HG02588 (cell line): ENCODE measurements at regions not wholly inside any gene's neighbourhood (a gene's known extent, or its start where the extent isn't known, plus 50 kb on each side); places are given as distances from the start of the nearest gene placed in this dataset.

ENCODE experiments used
- ATAC-seq: cut with Tn5 transposase; IDR thresholded peaks from one replicate; pipeline ENCODE4 v1.9.1; 2021; ENCODE audit warnings: mild to moderate bottlenecking, moderate library complexity; ENCODE audit not compliant: unreplicated experiment

DNA sequence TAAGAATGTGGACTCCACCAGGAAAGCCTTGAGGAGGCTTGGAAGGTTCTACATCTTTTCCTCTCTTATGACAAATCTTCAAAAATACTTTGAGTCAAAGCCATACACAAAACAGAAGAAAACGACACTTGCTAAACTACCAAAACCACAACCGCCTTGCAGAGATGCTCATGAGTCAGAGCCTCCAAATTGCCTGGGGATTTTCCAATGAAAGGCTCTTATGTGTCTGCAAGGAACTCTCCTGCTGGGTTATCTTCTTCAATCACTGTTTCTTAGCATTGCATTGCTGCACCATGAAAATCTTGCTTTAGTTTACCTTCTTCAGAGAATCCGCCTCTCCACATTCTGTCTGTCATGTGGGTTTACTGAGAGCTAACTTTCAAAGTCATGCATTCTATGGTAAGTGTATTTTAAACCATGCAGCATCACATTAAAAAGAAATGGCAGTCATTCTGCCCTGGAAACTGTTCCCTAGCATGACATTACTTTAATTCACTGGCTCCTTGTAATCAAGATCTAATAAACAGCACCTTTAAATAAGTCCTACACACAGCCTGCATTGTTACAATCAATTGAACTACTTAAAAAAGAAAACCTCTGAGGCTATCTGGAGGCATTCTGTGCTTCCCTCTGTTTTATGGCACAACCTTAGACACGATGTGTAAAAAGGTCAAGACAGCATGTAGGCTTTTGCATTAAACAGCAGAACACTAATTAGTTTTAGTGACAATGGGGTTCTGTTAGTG lies 210.0 kb upstream of the FOXD3 start:
- peak; percentile 54 for ATAC-seq

DNA sequence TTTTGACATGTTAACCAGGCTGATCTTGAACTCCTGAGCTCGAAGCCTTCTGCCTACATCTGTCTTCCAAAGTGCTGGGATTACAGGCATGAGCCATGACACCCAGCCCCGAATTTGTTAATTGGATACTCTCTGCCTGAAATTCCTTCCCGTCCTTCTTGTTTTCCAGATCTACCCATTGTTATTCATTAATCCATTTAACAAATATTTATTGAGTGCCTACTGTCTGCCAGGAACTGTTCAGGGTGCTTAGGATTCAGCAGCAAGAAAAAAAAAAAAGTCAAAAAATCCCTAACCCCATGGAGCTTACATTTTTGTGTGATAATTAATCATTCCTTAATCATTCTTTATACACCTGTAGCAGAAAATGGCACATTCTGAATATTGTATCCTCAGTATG lies 206.8 kb upstream of the FOXD3 start:
- ATAC-seq: no peak

DNA sequence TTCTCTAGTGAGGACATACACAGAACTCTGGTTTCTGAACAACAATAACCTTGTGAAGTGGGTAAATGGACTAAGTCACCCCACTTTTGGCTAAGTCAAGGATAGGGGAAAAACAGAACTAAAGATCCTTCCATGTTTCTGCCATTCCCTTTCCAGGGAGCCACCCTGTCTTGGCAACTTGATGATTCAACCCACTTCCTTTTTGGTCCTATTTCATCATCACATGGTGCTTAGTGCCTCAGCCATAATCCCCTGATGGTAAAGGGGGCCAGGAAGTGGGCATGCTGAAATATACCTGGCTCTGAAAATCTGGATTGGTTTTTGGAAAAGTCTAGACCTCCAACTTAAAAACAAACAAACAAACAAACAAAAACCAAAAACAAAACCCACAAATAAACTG lies 206.4 kb upstream of the FOXD3 start:
- no peak for ATAC-seq

DNA sequence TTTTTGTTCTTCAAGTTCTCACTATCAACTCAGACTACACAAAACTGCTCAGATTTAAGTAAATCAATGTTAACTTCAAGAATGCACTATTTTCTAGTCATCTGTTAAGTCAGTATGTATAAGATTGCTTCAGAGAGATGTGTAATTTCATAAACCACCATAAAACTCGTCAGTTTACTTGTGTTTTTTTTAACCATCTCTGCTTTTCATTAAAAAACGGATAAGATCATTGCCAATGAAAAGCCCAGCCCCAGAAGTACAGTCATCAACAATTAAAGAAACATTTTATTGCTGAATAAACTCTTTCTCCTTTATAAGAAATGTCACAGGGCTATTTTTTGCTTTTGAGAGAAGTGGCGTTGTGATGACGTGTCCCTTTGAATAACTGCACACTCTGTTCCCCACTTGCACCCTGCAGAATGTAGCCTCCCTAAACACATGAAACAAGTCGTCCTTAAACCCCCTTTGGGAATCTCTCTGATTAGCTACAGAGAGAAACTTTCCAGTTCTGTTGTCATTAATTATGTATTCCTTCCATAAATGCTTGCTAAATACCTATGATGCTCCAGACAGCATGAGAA lies 202.7 kb upstream of the FOXD3 start:
- no peak for ATAC-seq

DNA sequence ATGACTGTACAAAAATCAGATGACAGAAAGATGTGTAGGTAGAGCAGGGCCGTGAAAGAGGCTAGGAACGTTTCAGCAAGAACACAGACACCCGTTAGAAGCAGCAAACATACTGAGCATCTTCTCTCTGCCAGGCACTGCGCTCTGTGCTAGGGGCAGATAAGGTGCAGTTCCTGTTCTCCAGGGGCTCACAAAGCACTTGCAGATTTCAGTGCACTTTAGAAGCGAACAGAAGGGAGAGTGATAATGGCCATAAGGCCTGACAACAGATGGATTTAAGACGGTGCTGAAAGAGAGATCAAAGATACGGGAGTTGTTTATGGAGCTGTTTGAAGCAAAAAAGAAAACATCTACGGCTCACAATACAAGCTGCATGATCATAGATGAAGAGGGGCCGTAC lies 200.3 kb upstream of the FOXD3 start:
- ATAC-seq: no peak

DNA sequence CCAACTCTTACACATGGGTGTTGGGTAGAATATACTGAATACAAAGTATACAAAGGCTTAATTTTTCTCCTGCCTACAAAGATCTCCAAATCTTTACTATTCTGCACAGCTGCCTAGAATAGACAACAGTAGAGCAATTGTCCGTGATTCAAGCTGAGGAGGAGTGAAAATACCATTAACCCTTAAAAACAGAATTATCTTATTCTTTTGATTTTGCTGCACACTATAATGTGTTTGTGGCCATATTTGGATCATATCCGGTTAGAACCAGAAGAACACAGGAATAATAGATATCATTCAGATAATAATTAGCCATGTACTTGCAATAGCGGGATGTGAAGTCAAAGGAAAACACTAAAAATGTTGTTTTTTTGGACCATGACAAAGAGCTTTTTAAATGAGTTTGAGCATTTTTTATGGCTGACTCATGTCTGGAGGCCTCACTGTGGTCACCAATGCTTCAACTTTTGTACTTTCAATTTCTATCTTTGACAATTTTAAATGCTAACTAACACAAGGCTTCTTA lies 197.6 kb upstream of the FOXD3 start:
- ATAC-seq: peak; percentile 78

DNA sequence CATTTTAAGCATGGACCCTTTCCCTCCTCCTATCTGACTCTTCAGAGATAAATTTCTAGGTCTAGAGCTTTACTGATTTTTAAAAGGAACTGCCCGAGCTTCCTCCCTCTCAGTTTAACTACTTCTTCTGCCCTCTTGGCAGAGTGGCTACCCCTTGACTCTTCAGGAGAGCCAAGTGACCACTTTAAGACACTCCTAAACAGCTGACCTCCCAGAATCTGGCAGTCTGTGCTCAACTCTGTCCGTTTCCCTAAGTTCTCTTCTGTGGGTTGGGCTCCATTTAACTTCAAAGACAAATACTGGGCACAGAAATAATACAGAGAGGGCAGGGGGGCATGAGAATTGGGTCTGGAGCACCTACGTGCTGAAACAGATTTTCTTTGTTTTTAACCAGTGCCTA lies 196.3 kb upstream of the FOXD3 start:
- no peak for ATAC-seq

DNA sequence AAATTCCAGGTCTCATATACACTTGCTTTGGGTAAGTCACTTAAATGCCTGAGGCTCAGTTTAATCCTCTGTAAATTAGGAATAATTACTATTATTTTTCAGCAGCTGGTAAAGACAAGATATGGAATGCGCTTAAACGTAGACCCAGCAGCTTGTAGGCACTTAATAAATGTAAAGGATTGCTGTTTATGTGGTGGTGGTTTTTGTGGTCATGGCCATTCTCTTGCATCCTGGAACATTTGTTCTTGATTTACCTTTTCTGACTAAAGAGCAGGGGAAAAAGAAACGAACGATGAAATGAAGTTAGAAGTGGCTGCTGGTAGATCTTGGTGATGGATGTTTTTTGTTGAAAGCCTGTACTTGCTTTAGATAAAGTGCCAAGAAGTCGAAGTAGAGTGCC lies 195.0 kb upstream of the FOXD3 start:
- ATAC-seq: no peak

DNA sequence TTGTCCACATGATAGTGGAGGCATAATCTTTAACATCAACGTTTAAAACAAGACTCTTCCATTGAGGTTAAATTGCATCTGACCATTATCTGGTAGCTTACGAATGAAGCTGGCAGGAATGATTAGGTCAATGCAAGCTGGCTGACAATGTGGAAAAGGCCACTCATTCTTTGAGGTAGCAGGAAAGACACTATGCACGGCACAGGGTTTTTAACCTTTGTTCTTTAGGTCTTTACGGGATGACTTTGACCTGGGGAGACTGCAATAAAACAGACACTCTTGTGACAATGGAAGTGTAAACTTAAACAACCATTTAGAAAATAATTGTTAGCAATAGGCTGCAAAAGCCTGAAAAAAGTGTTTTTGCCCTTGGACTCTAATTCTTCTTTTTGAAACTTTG lies 193.8 kb upstream of the FOXD3 start:
- no peak for ATAC-seq

DNA sequence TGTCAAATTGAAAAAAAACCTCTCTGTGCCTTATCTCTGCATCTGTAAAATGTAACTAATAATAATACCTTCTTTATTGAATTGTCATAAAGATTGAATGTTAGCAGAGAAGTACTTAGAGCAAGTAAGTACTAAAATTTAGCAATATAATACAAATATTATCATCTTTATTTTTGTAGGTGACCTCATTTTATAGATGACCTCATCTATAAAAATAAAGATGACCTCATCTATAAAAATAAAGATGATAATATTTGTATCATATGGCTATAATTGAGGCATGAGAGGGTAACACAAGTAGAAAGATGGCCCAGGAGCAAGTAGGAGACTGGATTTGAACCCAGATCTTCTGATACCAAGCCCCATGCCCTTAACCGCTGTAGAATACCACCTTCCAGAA lies 193.2 kb upstream of the FOXD3 start:
- ATAC-seq: no peak

DNA sequence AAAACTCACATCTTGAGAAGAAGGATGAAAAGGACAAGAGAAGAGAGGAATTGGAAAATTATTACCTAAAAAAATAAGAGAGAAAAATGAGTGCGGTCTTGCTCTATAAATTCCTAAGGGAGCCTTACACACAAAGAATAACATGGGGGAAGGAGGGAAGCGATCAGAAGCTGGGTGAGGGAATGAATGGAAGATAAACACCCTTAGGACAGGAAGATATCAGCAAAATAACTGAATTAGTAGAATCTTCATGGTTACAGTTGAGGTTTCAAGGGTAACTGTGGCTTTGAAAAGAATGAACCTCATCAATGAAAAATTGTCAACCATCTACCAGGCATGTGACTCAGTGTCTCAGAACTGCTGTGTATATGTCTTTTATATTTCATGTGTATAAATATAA lies 192.5 kb upstream of the FOXD3 start:
- ATAC-seq: no peak

DNA sequence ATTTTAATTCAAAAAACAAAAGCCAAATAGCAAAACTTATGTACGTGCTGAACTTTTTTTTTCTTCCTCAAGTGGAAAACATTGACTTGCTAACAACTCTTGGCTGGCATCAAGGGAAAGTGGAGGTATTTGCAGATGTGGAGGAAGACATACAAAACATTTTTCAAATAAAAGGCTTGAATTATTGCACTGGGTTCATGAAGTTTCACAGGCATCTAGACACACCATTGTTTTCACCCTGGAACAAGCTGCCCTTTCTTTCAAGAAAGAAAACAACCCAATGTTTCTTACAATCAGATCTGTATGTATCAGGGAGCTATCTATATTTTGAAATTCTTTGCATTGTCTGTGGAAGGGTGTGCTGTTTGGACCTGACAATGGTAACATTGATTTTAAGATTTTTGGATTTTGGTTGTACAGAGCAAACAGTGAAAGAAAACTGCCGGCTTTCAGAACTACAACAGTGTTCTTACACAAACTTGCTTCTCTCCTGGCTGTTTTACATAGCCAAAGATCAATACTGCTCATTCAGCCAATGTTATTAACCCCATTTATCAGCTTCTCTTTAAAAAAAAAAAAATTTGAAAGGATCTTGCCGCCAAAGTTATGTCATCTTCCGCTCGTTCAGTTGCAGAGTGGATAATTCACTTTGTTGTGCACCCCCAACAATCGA lies 187.7 kb upstream of the FOXD3 start:
- no peak for ATAC-seq

DNA sequence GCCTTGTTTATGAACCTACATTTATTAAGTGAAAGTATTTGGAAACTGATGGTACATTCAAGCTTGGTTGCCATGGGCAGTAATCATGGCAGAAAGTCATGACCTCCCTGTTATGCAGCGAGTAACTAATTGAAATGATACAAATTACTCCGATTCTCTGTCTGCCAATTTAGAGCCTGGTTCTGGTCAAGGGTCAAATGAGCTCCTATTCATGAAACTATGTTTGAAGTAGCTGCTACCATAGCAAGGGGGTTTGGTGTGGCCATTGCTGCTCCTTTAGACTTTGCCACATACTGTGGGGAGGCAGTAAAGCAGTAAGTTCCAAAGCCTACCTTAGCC lies 187.2 kb upstream of the FOXD3 start:
- ATAC-seq: no peak

DNA sequence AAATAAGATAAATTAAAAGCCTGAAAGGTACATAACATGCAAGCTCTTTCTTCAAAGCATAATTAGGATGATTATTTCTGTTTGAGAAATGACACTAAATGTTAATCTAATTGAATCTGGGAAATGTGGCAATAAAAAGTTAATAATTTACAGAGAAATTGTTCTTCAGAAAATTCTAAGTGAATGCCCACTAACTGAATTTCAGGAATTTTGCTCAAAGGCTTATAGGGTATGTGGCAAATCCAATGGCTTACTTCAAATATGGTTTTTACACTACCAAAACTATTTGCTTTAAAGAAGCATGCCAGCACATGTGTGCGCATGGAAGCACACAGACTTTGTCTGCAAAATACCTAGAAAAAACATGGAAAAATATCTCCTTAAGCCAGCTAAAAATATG lies 186.6 kb upstream of the FOXD3 start:
- no peak for ATAC-seq

DNA sequence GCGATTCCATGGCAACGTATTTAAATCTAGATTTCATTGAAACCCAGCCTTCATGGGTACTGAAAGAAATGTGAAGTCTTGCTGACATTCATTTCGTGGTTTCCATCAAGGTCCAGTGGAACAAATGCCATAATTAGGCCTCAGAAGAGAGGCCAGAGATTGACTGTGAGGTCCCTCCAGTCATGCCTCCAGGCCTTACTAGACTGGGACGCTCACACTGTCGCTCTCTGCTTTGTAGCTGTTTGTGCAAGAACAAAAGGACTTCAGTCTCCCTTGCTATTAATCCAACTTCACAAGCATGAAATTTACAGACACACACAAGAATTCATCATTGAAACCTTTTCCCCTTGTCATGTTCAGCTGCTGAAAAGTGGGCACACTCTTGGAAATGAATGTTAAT lies 180.4 kb upstream of the FOXD3 start:
- ATAC-seq: no peak

DNA sequence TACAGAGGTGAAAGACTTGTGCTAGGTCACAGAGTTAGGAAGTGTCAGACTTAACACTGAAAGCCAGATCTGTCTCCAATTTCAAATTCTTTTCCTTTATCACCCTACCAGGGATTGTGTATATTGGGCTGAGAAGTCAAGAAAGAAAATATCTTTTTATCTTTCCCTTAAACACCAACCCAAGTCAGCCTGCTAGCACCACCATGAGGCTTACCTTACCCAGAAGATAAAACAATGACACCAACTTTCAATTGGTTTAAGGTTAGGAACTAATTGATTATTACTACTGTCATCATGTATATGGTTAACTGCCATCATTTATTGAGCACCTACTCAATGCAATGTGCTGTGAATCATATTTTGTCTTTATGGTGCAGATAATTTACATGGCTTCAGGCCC lies 178.9 kb upstream of the FOXD3 start:
- no peak for ATAC-seq

DNA sequence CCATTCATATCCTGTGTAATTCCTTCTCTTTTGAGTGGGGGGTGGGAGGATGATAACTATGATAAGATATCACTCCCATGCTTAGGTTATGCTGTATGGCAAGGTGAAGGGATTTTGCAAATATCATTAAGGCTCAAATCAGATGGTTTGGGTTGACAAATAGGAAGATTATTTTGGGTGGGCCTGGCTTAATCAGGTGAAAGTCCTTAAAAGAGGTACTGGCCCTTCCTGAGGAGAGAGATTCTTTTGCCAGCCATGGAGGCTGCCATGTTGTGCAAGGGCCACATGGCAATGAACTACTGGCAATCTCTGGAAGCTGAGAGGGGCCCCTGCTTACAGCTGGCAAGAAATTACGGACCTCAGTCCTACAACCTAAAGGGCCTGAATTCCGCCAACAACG lies 174.6 kb upstream of the FOXD3 start:
- ATAC-seq: no peak

DNA sequence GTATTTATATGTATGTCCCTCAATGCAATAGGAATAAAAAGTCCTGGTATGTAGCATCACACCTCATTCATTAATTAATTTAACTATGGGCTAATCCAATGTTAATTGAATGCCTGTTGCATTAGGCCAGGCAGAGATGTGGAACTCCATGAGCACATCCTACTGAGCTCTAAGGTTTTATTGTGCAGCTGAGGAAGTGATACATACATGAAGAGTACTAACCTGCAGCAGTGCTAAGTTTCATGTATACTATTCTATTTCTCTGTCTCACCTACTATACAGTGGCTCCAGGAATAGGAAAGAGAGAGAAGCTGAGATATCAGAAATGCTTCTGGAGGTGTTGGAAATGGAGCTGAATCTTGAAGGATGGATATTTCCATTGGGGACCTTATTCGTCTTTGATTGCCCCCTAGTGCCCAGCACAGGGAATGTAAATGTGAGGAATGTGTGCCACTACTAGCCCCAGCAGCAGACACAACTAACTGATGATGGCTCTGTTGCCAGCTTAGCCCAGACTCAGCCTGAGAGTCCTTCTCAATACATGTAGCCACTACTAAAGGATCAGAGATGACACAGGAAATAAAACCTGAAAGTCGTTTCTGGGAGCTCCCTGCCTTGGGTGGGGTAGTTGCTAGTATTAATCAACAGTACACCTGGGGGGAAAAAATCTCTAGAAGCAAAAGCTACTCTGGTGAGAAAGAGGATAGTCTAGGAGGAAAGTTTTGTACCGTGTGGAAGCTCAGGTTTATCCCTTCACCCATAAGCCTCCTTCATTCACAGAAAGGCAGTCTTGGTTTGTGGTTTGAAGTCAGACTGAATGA lies 173.3 kb upstream of the FOXD3 start:
- ATAC-seq: no peak

DNA sequence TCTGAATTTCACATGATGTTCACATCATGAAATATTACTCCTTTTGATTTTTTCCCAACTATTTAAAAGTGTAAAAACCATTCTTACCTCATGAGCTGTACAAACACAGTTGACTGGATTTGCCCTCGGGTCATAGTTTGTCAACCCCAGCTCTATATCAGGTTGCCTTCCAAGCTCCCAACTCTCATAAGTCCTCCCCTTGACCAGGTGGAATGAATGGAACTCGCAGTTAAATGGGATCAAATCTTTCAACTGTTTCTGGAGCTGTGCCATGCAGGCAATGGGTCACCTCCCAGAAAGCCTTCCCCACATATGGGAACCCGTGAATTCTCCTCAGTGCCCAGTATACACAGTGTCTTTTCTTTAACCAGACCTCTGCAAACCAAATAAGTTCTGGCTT lies 169.8 kb upstream of the FOXD3 start:
- ATAC-seq: no peak

DNA sequence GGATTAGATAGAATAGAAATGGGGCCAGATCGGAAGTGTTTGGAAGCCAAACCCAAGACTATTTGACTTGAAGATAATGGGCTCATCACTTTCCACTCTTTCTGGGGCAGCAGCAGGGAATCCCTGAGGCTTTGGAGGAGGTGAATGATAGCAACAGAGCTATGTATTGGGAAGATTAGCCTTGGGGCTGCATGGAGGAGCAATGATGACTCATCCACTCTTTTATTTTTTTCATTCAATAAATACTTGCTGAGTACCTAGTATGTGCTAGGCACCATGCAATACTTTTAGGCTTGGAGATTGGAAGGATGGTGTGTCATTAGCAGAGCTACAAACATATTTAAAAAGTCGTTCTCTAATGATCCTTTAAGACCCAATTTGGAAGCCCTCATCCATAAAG lies 166.9 kb upstream of the FOXD3 start:
- no peak for ATAC-seq

DNA sequence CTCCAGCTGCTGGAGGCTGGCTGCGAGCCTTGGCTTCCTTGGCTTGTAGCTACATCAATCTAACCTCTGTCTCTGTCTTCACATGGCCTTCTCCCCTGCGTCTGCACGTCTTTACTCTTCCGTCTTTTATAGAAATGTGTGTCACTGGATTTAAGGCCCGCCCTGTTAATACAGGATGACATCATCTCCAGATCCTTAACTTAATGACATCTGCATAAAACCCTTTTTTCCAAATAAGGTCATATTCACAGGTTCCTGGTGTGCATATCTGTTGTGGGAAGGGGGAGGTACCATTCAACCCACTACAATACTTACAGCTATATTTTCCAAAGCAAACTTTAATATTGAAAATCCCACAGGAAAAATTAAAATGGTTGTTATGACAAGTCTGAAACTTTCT lies 165.3 kb upstream of the FOXD3 start:
- no peak for ATAC-seq

DNA sequence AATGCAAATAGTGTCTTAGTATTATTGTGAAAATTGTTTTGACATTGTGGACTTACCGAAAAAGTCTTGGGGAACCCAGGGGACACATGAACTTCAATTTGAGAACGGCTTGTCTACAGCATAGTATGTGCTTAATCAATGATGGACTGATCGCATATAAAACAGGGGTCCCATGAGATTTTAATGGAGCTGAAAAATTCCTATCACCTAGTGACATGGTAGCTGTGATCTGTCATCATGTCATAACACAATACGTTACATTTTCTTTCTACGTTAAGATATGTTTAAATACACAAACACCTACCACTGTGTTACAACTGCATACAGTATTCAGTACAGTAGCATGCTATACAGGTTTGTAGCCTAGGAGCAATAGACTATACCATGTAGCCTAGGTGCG lies 153.3 kb upstream of the FOXD3 start:
- ATAC-seq: no peak
